ENCODE measurements at regions not wholly inside any gene's neighbourhood (a gene's known extent, or its start where the extent isn't known, plus 50 kb on each side); places are given as distances from the start of the nearest gene placed in this dataset.

DNA sequence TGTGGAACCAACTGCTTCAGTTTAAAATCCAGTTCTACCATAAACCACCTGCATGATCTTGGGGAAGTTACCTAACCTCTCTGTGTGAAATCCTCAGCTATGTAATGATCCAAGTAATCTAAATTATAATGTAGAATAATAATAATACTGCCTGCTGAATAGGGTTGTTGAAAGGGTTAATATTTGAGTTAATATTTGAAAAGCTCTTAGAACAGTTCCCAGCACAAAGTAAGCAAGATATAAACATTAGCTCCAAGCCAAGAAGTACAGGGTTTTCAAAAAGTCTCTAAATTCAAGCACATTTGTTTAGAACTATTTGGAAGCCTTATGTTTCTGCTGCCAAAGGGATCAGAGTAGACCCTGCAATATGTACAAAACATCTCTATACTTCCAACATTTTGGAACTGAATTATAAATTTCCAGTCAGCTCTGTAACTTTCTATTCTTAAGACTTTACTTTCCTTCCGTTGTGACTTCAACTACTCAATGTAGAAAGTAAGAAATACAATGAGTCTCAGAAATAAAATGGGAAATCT is 76.7 kb upstream of the FAM9C start:
- no peaks in the 10 kb centered on the region for H3K4me1 ChIP-seq
- no peaks in the 10 kb centered on the region for H3K36me3 ChIP-seq
- no peak overlapping the region for H3K4me3 ChIP-seq
- peaks cover 0 to 10% of the 10 kb centered on the region in 2 donors for H3K27me3 ChIP-seq
- H3K9me3 ChIP-seq = peaks cover 0 to 5% of the 10 kb centered on the region in 2 donors
- intact Hi-C loops (cut with DNase I; ENCODE audit: low total_unique reads) = no loop called here
- no peak overlapping the region for H3K27ac ChIP-seq
- no peak for DNase-seq (ENCODE audit: low spot score in 2 of 2)
- TF ChIP-seq POLR2AphosphoS5 (IDR thresholded peaks at IDR 0.05) = no peak
- no peak for TF ChIP-seq POLR2A (IDR thresholded peaks at IDR 0.05)
- TF ChIP-seq, protein P1, sequence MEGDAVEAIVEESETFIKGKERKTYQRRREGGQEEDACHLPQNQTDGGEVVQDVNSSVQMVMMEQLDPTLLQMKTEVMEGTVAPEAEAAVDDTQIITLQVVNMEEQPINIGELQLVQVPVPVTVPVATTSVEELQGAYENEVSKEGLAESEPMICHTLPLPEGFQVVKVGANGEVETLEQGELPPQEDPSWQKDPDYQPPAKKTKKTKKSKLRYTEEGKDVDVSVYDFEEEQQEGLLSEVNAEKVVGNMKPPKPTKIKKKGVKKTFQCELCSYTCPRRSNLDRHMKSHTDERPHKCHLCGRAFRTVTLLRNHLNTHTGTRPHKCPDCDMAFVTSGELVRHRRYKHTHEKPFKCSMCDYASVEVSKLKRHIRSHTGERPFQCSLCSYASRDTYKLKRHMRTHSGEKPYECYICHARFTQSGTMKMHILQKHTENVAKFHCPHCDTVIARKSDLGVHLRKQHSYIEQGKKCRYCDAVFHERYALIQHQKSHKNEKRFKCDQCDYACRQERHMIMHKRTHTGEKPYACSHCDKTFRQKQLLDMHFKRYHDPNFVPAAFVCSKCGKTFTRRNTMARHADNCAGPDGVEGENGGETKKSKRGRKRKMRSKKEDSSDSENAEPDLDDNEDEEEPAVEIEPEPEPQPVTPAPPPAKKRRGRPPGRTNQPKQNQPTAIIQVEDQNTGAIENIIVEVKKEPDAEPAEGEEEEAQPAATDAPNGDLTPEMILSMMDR (IDR thresholded peaks at IDR 0.05) = no peak

DNA sequence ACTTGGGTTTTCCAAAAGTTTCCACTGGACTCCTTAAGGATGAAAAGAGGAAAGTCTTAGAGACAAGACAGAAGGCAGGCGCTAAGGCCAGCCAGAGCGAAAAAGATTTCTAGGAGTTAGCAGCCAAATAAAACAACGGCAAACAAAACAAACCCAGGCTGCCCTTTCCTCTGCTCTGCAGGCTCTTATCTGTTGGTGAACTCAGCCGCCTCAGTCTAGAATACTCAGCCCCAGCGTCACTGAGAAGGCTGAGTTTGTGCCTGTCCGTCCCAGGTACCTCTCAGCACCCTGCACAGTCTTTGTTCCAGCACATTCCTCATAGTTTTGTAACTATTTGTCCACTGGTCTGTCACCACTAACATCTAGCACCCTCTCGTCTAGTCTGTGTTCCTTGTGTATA is 75.6 kb upstream of the FAM9C start:
- DNase-seq (ENCODE audit: low spot score in 2 of 2) = no peak
- peak overlapping the region; percentile 18 to 50 for H3K27ac ChIP-seq
- TF ChIP-seq POLR2A (IDR thresholded peaks at IDR 0.05) (no peak), POLR2AphosphoS5 (IDR thresholded peaks at IDR 0.05) (no peak)
- TF ChIP-seq, protein P1 (IDR thresholded peaks at IDR 0.05) = no peak

DNA sequence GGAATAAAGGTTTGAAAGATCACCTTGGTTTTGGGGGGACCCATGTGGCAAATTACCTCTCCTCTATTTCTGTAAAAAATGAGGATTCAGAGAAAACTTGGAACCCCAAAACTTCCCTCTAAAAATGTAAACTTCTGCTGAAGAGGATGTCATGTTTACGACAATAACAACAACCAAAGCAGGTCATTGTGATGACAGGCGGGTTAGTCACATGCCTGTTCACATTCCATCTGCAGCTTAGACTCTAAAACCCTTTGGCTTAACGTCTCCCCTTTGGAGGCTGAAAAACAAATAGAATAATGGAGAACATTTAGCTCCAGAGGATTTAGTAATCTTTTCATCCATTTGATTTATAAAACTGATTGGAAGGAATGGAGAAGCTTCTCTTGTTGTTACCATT is 75.0 kb upstream of the FAM9C start:
- Histone ChIP-seq H3K9me3 (peaks cover 0 to 5% of the 10 kb centered on the region in 2 donors), H3K27ac (peak overlapping the region; percentile 18 to 50), H3K27me3 (peaks cover 0 to 4% of the 10 kb centered on the region in 2 donors), H3K4me3 (no peak overlapping the region), H3K36me3 (no peaks in the 10 kb centered on the region), H3K4me1 (no peaks in the 10 kb centered on the region)
- TF ChIP-seq, protein P1 (IDR thresholded peaks at IDR 0.05) = no peak
- TF ChIP-seq POLR2AphosphoS5 (IDR thresholded peaks at IDR 0.05) = no peak
- TF ChIP-seq POLR2A (IDR thresholded peaks at IDR 0.05) = no peak
- intact Hi-C loops (cut with DNase I; ENCODE audit: low total_unique reads) = no loop called here
- DNase-seq (ENCODE audit: low spot score in 2 of 2) = no peak

More for the DNA sequence above, 75.6 kb upstream of the FAM9C start:
- Histone ChIP-seq H3K36me3 (no peaks in the 10 kb centered on the region), H3K27me3 (peaks cover 0 to 4% of the 10 kb centered on the region in 2 donors), H3K4me3 (no peak overlapping the region), H3K9me3 (peaks cover 0 to 5% of the 10 kb centered on the region in 2 donors), H3K4me1 (no peaks in the 10 kb centered on the region)
- intact Hi-C loops (cut with DNase I; ENCODE audit: low total_unique reads) = no loop called here

GRCh38 chrX:13115146-13115855 is 70.9 kb upstream of the FAM9C start:
- Histone ChIP-seq H3K4me1 (no peaks in the 10 kb centered on the region), H3K27ac (peak overlapping the region in 1 of 2 donors; percentile 25), H3K9me3 (peaks cover 0 to 5% of the 10 kb centered on the region in 2 donors), H3K4me3 (no peak overlapping the region), H3K27me3 (peaks cover 0 to 4% of the 10 kb centered on the region in 2 donors), H3K36me3 (no peaks in the 10 kb centered on the region)
- intact Hi-C loops (cut with DNase I; ENCODE audit: low total_unique reads) = no loop called here
- TF ChIP-seq, protein P1 (IDR thresholded peaks at IDR 0.05) = no peak
- TF ChIP-seq POLR2A (IDR thresholded peaks at IDR 0.05) (no peak), POLR2AphosphoS5 (IDR thresholded peaks at IDR 0.05) (no peak)
- no peak for DNase-seq (ENCODE audit: low spot score in 2 of 2)

- intact Hi-C loops (cut with DNase I; ENCODE audit: low total_unique reads) = no loop called here
- DNase-seq (ENCODE audit: low spot score in 2 of 2) = no peak
Observed at GRCh38 chrX:13112499-13112898, 68.1 kb upstream of the FAM9C start.

More at GRCh38 chrX:13112499-13112898, 68.1 kb upstream of the FAM9C start:
- Histone ChIP-seq H3K27me3 (no peaks in the 10 kb centered on the region), H3K27ac (no peak overlapping the region), H3K36me3 (no peaks in the 10 kb centered on the region), H3K9me3 (no peaks in the 10 kb centered on the region), H3K4me1 (no peaks in the 10 kb centered on the region), H3K4me3 (no peak overlapping the region)
- TF ChIP-seq POLR2A (IDR thresholded peaks at IDR 0.05) (no peak), POLR2AphosphoS5 (IDR thresholded peaks at IDR 0.05) (no peak)
- TF ChIP-seq, protein P1 (IDR thresholded peaks at IDR 0.05) = no peak
